Keratinocyte (primary cell): ENCODE measurements at regions not wholly inside any gene's neighbourhood (a gene's known extent, or its start where the extent isn't known, plus 50 kb on each side); places are given as distances from the start of the nearest gene placed in this dataset.

Source experiments
- DNase-seq: peaks from one replicate; pipeline ENCODE4 v3.0.0-alpha.2; 2011; ENCODE audit warnings: low read depth, missing footprints, low spot score
- FAIRE-seq: peaks from 2 replicates; lab custom pipeline; 2011; peaks lifted over from hg19 to GRCh38; lab: Jason Lieb, UNC
- H2AFZ ChIP-seq: 2 replicates; pipeline ENCODE4 v1.6.0; 2012; ENCODE audit warnings: low read length, control low read depth, inconsistent platforms; ENCODE audit not compliant: control insufficient read depth
- H3K27ac ChIP-seq: 2 replicates; pipeline ENCODE4 v1.5.1; 2011; ENCODE audit warnings: low read length; ENCODE audit not compliant: control insufficient read depth, insufficient read depth
- H3K27me3 ChIP-seq: 3 replicates; pipeline ENCODE4 v1.6.0; 2011; ENCODE audit warnings: low read length; ENCODE audit not compliant: control insufficient read depth, insufficient read depth; ENCODE audit errors: extremely low read depth
- H3K36me3 ChIP-seq, 2 experiments: 2 replicates in 1 of 2; 3 replicates in 1 of 2; pipeline ENCODE4 v1.5.1; 2011; ENCODE audit warnings: low read length in 2 of 2, mild to moderate bottlenecking in 1 of 2; ENCODE audit not compliant: control insufficient read depth in 2 of 2, insufficient read depth in 2 of 2; ENCODE audit errors: extremely low read depth in 1 of 2
- H3K4me1 ChIP-seq: 3 replicates; pipeline ENCODE4 v1.5.1; 2011; ENCODE audit warnings: low read length; ENCODE audit not compliant: control insufficient read depth, insufficient read depth; ENCODE audit errors: extremely low read depth
- H3K4me2 ChIP-seq: 3 replicates; pipeline ENCODE4 v1.6.0; 2011; ENCODE audit warnings: low read depth, low read length; ENCODE audit not compliant: control insufficient read depth, insufficient read depth; ENCODE audit errors: extremely low read depth
- H3K4me3 ChIP-seq, 3 experiments: fragments of 200-600 bp in 1 of 3; sonication (generic) in 1 of 3; 2 replicates in 2 of 3; 3 replicates in 1 of 3; pipeline ENCODE4 v1.5.1; 2011 to 2016; ENCODE audit warnings: low read length in 3 of 3, mild to moderate bottlenecking in 3 of 3, control low read depth in 2 of 3, inconsistent platforms in 1 of 3, low read depth in 1 of 3, mixed read lengths in 1 of 3, mixed run types in 1 of 3, moderate library complexity in 1 of 3; ENCODE audit not compliant: control insufficient read depth in 2 of 3, insufficient read depth in 2 of 3; ENCODE audit errors: extremely low read depth in 1 of 3
- H3K79me2 ChIP-seq: 2 replicates; pipeline ENCODE4 v1.6.0; 2012; ENCODE audit warnings: low read length; ENCODE audit not compliant: control insufficient read depth, insufficient read depth
- H3K9ac ChIP-seq: 3 replicates; pipeline ENCODE4 v1.6.0; 2011; ENCODE audit warnings: low read length; ENCODE audit not compliant: control insufficient read depth, insufficient read depth; ENCODE audit errors: extremely low read depth
- H3K9me1 ChIP-seq: 3 replicates; pipeline ENCODE4 v1.6.0; 2011; ENCODE audit warnings: low read length; ENCODE audit not compliant: control insufficient read depth, insufficient read depth; ENCODE audit errors: extremely low read depth
- H3K9me3 ChIP-seq: 2 replicates; pipeline ENCODE4 v1.5.1; 2012; ENCODE audit warnings: low read depth, low read length; ENCODE audit not compliant: control insufficient read depth
- H4K20me1 ChIP-seq: 3 replicates; pipeline ENCODE4 v1.6.0; 2011; ENCODE audit warnings: low read length; ENCODE audit not compliant: control insufficient read depth, insufficient read depth; ENCODE audit errors: extremely low read depth
- EZH2 ChIP-seq: IDR thresholded peaks from one replicate; pipeline ENCODE4 v1.6.1; 2012; ENCODE audit warnings: inconsistent platforms, mild to moderate bottlenecking, low read length, moderate library complexity
- dilution Hi-C: fragments of 300-500 bp; cut with MboI; formaldehyde crosslinking; loops from one replicate; pipeline ENCODE4 v1.7.0; 2020; ENCODE audit warnings: low sequenced_read_pairs; ENCODE audit not compliant: extremely low pct_ligation_motif_present
- TF ChIP-seq, protein P1 (sequence below), 3 experiments: IDR thresholded peaks in 1 of 3; conservative IDR thresholded peaks in 1 of 3; optimal IDR thresholded peaks in 1 of 3; 2 replicates in 2 of 3; 3 replicates in 1 of 3; pipeline versions ENCODE3 to v1.5.1; 2011; ENCODE audit warnings: low read length in 3 of 3, mild to moderate bottlenecking in 3 of 3, moderate library complexity in 2 of 3, control low read depth in 1 of 3, inconsistent platforms in 1 of 3; ENCODE audit not compliant: insufficient read depth in 2 of 3; ENCODE audit errors: extremely low read depth in 1 of 3

DNA sequence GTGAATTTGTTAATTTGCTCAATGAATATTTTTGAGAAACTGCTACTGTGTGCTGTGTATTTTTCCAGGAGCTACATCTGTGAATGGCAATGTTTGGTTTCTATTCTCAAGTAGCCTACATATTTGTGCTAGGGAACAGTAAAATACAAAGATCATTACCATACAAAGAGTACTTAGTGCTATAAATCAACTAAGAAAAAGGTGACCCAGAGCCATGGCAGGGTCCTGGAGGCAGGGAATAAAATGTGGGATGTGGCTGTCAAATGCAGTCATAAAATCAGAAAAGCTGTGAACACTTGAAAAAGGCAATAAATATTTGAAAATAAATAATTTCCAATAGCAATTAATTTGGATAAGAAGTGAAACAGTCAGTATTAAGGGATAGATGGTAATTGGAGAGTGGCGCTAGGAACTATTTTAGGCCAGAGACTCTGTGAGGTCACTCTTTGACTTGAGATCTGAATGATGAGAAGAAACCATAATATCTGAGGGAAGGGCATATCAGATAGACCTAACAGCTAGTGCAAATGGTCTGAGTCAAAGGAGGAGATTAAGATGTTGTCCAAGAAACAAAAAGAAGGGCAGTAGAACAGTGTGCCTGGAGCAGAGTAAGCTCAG, 98.8 kb downstream of the MANEA start:
- no peak overlapping the region for H3K27ac ChIP-seq
- DNase-seq (no peak), FAIRE-seq (no peak)
- no peaks in the 10 kb centered on the region for H3K79me2 ChIP-seq
- no peaks in the 10 kb centered on the region for H4K20me1 ChIP-seq
- no peak for TF ChIP-seq EZH2
- TF ChIP-seq, protein P1, sequence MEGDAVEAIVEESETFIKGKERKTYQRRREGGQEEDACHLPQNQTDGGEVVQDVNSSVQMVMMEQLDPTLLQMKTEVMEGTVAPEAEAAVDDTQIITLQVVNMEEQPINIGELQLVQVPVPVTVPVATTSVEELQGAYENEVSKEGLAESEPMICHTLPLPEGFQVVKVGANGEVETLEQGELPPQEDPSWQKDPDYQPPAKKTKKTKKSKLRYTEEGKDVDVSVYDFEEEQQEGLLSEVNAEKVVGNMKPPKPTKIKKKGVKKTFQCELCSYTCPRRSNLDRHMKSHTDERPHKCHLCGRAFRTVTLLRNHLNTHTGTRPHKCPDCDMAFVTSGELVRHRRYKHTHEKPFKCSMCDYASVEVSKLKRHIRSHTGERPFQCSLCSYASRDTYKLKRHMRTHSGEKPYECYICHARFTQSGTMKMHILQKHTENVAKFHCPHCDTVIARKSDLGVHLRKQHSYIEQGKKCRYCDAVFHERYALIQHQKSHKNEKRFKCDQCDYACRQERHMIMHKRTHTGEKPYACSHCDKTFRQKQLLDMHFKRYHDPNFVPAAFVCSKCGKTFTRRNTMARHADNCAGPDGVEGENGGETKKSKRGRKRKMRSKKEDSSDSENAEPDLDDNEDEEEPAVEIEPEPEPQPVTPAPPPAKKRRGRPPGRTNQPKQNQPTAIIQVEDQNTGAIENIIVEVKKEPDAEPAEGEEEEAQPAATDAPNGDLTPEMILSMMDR (optimal IDR thresholded peaks at IDR 0.05 in 1 of 3, IDR thresholded peaks at IDR 0.05 in 1 of 3, conservative IDR thresholded peaks at IDR 0.05 in 1 of 3; ENCODE audit: extremely low read depth in 1 of 3, insufficient read depth in 2 of 3, low read length in 3 of 3), result no peak
- no peak overlapping the region for H3K4me2 ChIP-seq
- no peaks in the 10 kb centered on the region for H3K9me3 ChIP-seq
- H3K27me3 ChIP-seq, result no peaks in the 10 kb centered on the region
- H3K9ac ChIP-seq, result no peak overlapping the region
- H3K36me3 ChIP-seq, result no peaks in the 10 kb centered on the region
- no peaks in the 10 kb centered on the region for H3K9me1 ChIP-seq
- H3K4me3 ChIP-seq, result no peak overlapping the region
- H3K4me1 ChIP-seq, result no peaks in the 10 kb centered on the region
- dilution Hi-C loops, result no loop called here
- no peak overlapping the region for H2AFZ ChIP-seq

DNA sequence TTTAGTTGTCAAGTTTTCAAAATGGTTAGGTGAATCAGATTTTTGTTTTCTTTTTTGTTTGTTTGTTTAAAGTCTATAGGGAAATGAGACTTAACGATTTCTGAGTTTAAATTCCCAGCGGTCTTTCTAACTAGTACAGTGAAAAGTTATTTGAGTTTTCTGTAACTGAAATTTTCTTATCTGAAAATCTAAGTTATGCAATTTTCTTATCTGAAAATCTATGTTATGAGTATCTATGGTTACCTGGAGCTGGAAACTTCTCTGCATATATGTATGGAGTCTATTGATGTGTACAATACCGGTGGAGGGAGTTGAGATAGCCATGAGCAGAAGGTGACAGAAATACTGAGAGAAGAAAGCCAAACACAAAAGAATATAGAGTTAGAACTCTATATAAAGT, 102.6 kb downstream of the MANEA start:
- no peaks in the 10 kb centered on the region for H3K4me1 ChIP-seq
- H3K79me2 ChIP-seq, result no peaks in the 10 kb centered on the region
- H3K9ac ChIP-seq, result no peak overlapping the region
- DNase-seq, result no peak
- H4K20me1 ChIP-seq, result no peaks in the 10 kb centered on the region
- no peak overlapping the region for H3K4me3 ChIP-seq
- H3K27me3 ChIP-seq, result no peaks in the 10 kb centered on the region
- H2AFZ ChIP-seq, result no peak overlapping the region
- no peak overlapping the region for H3K4me2 ChIP-seq
- no peaks in the 10 kb centered on the region for H3K9me1 ChIP-seq
- H3K27ac ChIP-seq, result no peak overlapping the region
- H3K36me3 ChIP-seq, result no peaks in the 10 kb centered on the region
- FAIRE-seq, result no peak
- dilution Hi-C loops, result no loop called here
- no peaks in the 10 kb centered on the region for H3K9me3 ChIP-seq
- TF ChIP-seq, protein P1 (optimal IDR thresholded peaks at IDR 0.05 in 1 of 3, IDR thresholded peaks at IDR 0.05 in 1 of 3, conservative IDR thresholded peaks at IDR 0.05 in 1 of 3; ENCODE audit: extremely low read depth in 1 of 3, insufficient read depth in 2 of 3, low read length in 3 of 3), result no peak
- TF ChIP-seq EZH2, result no peak
